ENCODE measurements at regions not wholly inside any gene's neighbourhood (a gene's known extent, or its start where the extent isn't known, plus 50 kb on each side); places are given as distances from the start of the nearest gene placed in this dataset.

DNA sequence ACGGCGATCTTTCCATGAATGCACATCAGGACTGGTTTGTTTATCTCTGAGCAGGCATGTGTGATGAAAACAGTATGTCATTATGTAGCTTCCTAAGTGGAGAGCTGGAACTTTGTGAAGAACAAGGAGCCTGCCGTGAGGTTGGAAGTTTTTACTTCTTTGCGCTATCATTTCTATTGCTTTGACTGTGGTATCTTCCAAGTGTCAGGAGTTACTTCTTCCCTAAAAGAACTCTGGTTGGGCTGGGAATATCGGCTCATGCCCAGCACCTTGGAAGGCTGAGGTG is 167.4 kb upstream of the AHR start (continued):
- TF ChIP-seq ZNF776 (CRISPR knock-in tag; IDR thresholded peaks at IDR 0.05) = no peak
- peak; percentile 73 for TF ChIP-seq ZNF121 (CRISPR knock-in tag; IDR thresholded peaks at IDR 0.05)
- TF ChIP-seq NPAS2 (CRISPR knock-in tag; IDR thresholded peaks at IDR 0.05; ENCODE audit: borderline replicate concordance) = no peak
- TF ChIP-seq ZBTB21 (CRISPR knock-in tag; IDR thresholded peaks at IDR 0.05) = peak; percentile 61; the same call in 1 of the 2 replicates
- TF ChIP-seq, protein P1, sequence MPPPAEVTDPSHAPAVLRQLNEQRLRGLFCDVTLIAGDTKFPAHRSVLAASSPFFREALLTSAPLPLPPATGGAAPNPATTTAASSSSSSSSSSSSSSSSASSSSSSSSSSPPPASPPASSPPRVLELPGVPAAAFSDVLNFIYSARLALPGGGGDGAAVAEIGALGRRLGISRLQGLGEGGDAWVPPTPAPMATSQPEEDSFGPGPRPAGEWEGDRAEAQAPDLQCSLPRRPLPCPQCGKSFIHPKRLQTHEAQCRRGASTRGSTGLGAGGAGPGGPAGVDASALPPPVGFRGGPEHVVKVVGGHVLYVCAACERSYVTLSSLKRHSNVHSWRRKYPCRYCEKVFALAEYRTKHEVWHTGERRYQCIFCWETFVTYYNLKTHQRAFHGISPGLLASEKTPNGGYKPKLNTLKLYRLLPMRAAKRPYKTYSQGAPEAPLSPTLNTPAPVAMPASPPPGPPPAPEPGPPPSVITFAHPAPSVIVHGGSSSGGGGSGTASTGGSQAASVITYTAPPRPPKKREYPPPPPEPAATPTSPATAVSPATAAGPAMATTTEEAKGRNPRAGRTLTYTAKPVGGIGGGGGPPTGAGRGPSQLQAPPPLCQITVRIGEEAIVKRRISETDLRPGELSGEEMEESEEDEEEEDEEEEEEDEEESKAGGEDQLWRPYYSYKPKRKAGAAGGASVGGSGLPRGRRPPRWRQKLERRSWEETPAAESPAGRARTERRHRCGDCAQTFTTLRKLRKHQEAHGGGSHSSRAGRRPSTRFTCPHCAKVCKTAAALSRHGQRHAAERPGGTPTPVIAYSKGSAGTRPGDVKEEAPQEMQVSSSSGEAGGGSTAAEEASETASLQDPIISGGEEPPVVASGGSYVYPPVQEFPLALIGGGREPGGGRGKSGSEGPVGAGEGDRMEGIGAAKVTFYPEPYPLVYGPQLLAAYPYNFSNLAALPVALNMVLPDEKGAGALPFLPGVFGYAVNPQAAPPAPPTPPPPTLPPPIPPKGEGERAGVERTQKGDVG (CRISPR knock-in tag; IDR thresholded peaks at IDR 0.05; ENCODE audit: borderline replicate concordance) = 0 out of 2 replicates have a peak, but pooled peaks have one; percentile 42
- TF ChIP-seq JUNB (CRISPR knock-in tag; IDR thresholded peaks at IDR 0.05; ENCODE audit: borderline replicate concordance) = no peak
- no peak for TF ChIP-seq ZNF329 (CRISPR knock-in tag; IDR thresholded peaks at IDR 0.05; ENCODE audit: low read depth)
- no peak for TF ChIP-seq KLF15 (CRISPR knock-in tag; IDR thresholded peaks at IDR 0.05; ENCODE audit: borderline replicate concordance)
- 0 out of 2 replicates have a peak, but pooled peaks have one; percentile 46 for TF ChIP-seq ZBTB38 (CRISPR knock-in tag; IDR thresholded peaks at IDR 0.05)
- no peak for TF ChIP-seq ZNF567 (CRISPR knock-in tag; IDR thresholded peaks at IDR 0.05; ENCODE audit: borderline replicate concordance)
- TF ChIP-seq, protein P2, sequence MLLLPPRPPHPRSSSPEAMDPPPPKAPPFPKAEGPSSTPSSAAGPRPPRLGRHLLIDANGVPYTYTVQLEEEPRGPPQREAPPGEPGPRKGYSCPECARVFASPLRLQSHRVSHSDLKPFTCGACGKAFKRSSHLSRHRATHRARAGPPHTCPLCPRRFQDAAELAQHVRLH (CRISPR knock-in tag; IDR thresholded peaks at IDR 0.05; ENCODE audit: borderline replicate concordance, low read depth) = no peak

All from HepG2 (cell line).